Dermis microvascular lymphatic vessel endothelial cell (primary cell): ENCODE measurements at regions not wholly inside any gene's neighbourhood (a gene's known extent, or its start where the extent isn't known, plus 50 kb on each side); places are given as distances from the start of the nearest gene placed in this dataset.
"Not testable (repeated sequence)": the region's sequence is repeated elsewhere in the genome, so short reads cannot be mapped to it uniquely, and the experiment has no call there.

Source experiments
- DNase-seq, 2 donors: peaks; one replicate each; pipeline versions ENCODE4 v3.0.0 to v3.0.0-alpha.2; 2010; ENCODE audit warnings: low read depth in 2 of 2

DNA sequence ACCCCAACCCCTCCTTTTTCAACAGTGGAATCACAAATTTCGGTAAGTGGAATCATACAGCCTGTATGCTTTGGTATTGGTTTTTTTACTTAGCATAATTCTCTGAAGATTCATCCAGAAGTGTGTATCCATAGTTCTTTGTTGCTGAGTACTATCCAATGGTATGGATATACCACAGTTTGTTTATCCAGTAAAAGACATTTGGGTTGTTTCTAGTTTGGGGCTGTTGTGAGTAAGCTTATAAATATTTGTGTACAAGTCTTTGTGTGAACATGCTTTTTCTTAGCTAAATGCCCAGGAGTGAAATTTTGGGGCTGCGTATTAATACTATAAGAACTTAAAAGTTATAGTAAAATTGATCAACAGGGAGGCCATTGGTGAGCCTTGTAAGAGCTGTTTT is 57.5 kb upstream of the GC start:
- no peak for DNase-seq

- DNase-seq: no peak
These were observed 63.4 kb upstream of the GC start for GRCh38 chr4:71847300-71847699.

DNA sequence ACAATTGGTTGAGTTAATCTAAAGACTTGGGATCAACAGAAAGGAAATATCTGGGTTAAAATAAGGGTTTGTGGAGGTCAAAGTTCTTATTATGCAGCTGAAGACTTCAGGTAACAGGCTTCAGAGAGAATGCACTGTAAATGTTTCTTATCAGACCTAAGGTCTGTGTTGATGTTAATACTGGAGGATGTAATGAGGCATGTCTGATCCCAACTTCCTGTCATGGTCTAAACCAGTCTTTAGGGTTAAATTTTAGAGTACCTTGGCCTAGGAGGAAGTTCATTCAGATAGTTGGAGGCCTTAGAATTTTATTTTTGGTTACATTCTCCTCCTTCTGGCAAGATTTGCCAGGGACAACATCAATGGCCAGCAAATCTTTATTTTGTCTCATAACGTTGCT is 72.1 kb upstream of the GC start:
- no peak for DNase-seq

GRCh38 chr4:71857713-71858451 is 74.0 kb upstream of the GC start:
- no peak for DNase-seq

DNA sequence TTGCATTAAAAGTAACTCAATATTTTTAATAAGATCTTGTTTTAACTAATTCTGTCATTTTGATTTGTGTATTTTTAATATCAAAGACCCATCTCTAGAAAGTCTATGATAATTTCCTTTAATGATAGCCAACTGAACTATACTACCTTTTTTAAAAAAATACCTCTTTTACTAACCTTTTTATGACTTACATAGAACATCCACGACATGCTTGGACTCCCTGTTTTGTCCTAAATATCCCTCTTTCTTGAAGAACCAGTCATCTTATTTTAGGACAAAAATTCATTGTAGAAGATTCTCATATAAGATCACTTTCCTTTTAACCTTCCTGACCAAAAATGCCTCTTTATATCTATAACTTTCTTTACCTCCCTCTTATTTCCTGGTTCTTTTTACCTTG is 76.8 kb upstream of the GC start:
- no peak for DNase-seq

DNA sequence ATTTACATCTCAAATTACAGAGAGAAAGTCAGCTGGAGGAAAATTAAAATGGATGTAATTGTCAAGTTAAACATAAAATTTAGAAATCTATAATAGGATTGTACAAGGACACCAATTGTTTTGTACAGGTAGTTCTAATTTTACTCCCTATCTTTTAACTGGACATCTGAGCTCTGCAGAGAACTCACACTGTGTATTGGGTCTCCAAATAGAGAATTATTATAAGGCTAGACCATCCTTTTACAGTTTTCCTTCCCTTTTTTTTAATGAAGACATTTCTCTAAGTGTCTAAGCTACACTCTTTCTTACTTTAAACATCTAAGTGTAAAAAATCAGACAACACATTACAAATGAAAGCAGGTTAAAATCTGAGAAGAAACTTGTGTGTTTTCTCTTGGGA is 78.4 kb upstream of the GC start:
- DNase-seq: no peak

DNA sequence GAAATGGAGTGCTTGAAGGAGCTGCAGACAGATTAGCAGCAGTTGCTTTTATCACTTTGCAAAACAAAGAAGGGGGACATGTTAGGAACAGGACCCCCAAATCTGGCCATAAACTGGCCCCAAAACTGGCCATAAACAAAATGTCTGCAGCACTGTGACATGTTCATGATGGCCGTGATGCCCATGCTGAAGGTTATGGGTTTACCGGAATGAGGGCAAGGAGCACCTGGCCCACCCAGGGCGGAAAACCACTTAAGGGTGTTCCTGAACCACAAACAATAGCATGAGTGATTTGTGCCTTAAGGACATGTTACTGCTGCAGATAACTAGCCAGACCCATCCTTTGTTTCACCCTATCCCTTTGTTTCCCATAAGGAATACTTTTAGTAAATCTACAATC is 79.6 kb upstream of the GC start:
- no peak for DNase-seq

- DNase-seq: no peak
These were observed 80.5 kb upstream of the GC start for GRCh38 chr4:71864380-71864779.

GRCh38 chr4:71866212-71866885 is 82.5 kb upstream of the GC start:
- DNase-seq: no peak

- DNase-seq: no peak
These were observed 83.7 kb upstream of the GC start for GRCh38 chr4:71867598-71867997.

GRCh38 chr4:71870456-71870855 is 86.6 kb upstream of the GC start:
- no peak for DNase-seq

DNA sequence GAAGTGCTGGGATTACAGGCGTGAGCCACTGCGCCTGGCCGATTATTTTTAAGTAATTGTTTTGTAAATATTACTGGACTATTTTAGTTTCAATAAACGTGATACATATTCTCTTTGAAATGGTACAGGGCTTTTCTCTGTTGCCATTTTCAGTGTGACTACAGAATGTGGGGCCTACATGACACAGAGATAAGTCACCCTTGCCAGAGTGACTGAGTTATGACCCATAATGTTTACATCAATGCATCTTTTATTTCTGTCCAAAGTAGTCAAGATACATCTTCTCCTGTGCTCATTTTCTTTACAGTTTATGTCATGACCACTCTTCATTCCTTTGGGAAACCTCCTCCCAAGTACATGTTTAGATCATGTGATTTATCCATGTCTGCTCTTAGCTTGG is 88.3 kb upstream of the GC start:
- no peak for DNase-seq

DNA sequence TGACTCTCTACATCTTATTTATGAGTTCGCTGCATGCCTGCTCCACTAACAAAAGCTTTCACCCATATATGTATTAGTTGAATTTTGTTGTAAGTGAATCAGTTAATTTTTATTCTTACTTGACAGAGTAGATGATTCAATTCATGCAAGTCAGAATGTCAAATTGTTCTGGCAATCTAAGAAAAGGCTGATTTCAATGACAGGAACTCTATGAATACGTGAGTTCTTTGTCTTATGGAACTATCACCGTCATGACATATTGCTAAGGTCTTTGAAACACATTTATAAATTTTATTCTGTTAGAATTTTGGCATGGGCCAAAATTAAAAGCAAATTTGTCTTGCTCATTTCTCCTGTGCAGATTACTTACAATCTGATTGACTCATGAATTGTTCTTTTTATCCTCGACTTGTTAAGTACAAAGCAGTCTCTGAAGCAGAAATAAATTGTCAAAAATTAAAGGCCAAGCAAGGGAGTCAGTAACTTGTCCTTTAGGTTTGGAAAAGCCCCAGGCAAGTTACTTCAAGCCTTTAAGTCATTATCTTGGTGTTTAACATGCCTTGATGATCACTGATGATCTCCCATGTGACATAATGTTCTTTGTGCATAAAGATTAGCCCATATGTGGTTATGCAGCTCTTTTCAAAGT is 89.0 kb upstream of the GC start:
- no peak for DNase-seq

DNA sequence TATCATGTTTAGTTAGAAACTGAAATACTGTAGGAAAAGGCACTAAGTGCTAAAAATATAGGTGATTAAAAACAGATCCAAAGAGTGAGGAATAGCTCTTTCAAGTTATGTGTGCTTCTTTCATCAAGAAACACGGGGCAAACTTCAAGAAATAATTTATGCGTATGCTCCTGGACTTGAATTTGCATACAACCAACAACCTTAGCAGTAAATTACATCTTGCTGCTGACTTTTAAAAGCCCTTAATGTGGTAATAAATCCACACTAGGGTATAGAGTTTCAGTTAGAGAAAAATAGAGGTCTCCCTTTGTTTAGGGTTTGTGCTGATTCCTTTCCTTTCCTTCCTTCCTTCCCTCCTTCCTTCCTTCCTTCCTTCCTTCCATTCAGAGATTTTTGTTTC is 94.5 kb upstream of the GC start:
- no peak for DNase-seq

- DNase-seq: no peak
These were observed 98.4 kb upstream of the GC start for GRCh38 chr4:71882113-71882841.

GRCh38 chr4:71900366-71900765 is 116.5 kb upstream of the GC start:
- DNase-seq: not testable (repeated sequence)

GRCh38 chr4:71905594-71905993 is 121.7 kb upstream of the GC start:
- not testable (repeated sequence) for DNase-seq

DNA sequence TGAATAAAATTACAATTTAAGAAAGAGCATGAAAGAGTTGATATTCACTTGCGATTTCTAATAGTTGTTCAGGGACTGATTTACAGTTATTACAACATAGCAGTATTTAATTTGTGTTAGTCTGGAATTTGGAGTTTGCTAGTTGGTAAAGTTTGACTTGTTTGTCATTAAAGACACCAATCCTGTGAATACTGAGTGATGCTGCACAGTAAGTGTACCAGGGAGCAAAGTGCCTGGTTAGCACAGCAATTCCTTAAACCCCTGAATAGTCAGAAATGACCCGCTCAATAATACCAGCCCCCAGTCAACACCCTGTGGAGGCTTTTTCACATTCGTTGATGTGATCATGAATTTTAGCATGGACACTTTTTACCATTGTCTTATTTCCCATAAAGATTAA is 122.2 kb upstream of the GC start:
- no peak for DNase-seq

DNA sequence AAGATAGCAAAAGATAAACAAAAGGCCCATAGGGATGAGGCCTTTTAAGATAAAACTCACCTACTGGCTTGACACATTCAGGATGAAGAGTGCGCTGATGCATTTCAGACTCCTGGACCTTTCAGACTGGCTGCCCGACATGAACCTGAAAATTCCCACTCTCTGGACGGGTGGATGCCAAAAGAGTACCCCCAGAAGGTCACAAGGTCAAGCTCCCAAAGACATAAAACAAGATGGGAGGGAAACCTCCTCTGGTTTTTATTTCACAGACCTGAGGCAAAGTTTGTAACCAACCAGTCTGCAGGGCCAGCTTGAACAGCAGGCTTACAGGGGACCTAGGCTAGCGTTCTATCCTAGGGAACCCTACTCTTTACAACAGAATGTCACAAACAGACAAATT is 123.2 kb upstream of the GC start:
- no peak for DNase-seq

GRCh38 chr4:71907782-71908181 is 123.9 kb upstream of the GC start:
- no peak for DNase-seq

DNA sequence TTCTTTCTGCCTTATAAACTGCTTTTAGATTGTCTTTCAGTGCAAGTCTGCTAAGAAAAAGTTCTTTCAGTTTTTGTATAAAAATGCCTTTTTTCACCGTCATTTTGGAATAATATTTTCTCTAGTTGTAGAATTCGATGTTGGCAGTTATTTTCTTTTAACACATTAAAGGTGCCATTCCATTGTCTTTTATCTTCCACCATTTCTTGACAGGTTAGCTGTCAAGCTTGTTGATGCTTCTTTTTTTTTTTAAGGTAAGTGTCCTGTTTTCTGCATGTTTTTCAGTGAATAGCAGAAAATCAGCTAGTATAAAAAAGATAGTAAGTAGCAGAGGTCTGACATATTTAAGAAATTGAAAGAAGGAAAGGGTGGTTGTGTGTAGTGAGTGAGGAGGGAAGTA is 118.5 kb upstream of the NPFFR2 start:
- DNase-seq: no peak

DNA sequence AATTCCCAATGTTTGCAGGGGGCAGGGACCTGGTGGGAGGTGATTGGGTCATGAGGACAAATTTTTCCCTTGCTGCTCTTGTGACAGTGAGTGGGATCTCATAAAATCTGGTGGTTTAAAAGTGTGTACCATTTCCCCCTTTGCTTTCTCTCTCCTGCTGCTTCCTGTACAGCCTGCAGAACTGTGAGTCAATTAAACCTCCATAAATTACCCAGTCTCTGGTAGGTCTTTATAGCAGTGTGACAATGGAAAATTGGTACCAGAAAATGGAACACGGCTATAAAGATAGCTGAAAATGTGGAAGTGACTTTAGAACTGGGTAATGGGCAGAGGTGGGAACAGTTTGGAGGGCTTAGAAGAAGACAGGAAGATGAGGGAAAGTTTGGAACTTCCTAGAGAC is 108.7 kb upstream of the NPFFR2 start:
- DNase-seq: no peak
